NT2/D1 (cell line): ENCODE measurements at regions not wholly inside any gene's neighbourhood (a gene's known extent, or its start where the extent isn't known, plus 50 kb on each side); places are given as distances from the start of the nearest gene placed in this dataset.

Experiments used
- SUZ12 ChIP-seq: IDR thresholded peaks from 2 replicates; pipeline ENCODE4 v1.6.1; 2011; ENCODE audit not compliant: insufficient read length, insufficient read depth; ENCODE audit errors: extremely low read depth
- YY1 ChIP-seq: IDR thresholded peaks from 2 replicates; pipeline ENCODE4 v1.6.1; 2011; ENCODE audit not compliant: insufficient read length, insufficient read depth

GRCh38 chr3:10729439-10729838 is 86.6 kb upstream of the SLC6A11 start:
- TF ChIP-seq YY1 (no peak), SUZ12 (no peak)
